ENCODE measurements at regions not wholly inside any gene's neighbourhood (a gene's known extent, or its start where the extent isn't known, plus 50 kb on each side); places are given as distances from the start of the nearest gene placed in this dataset.

DNA sequence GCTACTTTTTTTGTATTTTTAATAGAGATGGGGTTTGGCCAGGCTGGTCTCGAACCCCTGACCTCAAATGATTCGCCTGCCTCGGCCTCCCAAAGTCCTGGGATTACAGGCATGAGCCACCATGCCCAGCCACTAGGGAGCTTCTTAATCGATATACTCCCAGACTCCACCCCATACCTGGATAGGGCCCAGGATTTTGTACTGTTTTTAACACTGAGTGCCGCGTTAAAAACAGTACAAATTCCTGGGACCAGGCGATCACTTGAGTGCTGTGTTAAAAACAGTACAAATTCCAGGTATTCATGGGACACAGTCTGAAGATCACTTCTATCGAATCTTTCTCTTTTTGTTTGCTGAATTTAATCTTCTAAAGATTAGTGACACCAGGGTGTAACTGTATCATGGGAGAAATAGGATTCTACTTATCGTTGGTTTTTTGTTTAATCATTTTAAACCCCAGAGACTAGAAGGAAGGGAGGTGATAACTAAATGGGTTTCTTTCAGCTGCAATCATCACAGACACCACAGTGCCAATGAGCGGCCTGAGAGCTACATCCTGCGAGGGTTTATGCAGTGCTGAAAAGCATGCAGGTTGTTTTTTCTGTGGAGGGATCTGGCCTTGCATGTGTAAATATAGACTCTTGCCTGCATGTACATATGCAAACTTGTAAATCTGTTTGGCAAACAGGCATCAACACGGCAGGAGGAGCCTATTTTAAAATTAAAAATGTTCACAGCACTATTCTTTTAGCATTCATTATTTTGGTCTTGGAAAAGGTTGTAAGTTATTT, 303.8 kb upstream of the WWC1 start:
- H3K4me3 ChIP-seq (ENCODE audit: low read length) = no peak overlapping the region
- TF ChIP-seq, protein P1, sequence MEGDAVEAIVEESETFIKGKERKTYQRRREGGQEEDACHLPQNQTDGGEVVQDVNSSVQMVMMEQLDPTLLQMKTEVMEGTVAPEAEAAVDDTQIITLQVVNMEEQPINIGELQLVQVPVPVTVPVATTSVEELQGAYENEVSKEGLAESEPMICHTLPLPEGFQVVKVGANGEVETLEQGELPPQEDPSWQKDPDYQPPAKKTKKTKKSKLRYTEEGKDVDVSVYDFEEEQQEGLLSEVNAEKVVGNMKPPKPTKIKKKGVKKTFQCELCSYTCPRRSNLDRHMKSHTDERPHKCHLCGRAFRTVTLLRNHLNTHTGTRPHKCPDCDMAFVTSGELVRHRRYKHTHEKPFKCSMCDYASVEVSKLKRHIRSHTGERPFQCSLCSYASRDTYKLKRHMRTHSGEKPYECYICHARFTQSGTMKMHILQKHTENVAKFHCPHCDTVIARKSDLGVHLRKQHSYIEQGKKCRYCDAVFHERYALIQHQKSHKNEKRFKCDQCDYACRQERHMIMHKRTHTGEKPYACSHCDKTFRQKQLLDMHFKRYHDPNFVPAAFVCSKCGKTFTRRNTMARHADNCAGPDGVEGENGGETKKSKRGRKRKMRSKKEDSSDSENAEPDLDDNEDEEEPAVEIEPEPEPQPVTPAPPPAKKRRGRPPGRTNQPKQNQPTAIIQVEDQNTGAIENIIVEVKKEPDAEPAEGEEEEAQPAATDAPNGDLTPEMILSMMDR (conservative IDR thresholded peaks at IDR 0.05; ENCODE audit: low read depth, low read length) = no peak
- DNase-seq (ENCODE audit: low read depth) = no peak

DNA sequence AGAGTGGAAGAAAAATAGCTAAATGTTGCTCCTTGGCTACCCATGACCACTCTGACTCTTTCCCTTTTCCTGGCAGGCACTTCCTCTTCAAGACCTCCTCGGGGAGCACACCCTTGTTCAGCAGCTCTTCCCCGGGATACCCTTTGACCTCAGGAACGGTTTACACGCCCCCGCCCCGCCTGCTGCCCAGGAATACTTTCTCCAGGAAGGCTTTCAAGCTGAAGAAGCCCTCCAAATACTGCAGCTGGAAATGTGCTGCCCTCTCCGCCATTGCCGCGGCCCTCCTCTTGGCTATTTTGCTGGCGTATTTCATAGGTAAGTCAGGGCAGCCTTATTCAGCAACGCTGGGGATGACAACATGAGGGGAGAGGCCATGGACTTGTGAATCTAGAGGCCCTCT, 298.6 kb upstream of the WWC1 start:
- no peak for DNase-seq (ENCODE audit: low read depth)
- TF ChIP-seq, protein P1 (conservative IDR thresholded peaks at IDR 0.05; ENCODE audit: low read depth, low read length) = no peak
- H3K4me3 ChIP-seq (ENCODE audit: low read length) = no peak overlapping the region

DNA sequence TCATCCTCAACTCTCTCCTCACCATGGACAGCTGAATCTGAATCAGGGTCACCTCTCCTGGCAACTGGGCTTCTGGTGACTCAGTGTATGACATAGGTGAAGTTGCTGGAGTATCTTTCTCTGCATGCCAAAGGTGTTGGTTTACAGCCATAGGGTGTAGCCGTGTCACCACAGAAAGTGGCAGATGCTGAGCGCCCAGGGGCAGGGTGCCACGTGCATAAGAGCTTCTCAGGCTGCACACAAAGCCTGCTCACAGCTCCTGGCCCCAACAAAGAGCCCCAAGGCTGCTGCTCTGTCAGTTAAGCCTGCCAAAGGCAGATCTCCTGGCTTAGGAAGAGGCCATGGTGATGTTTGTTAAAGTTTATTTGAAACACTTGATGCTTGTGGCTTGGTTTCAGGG, 297.7 kb upstream of the WWC1 start:
- TF ChIP-seq, protein P1 (conservative IDR thresholded peaks at IDR 0.05; ENCODE audit: low read depth, low read length) = no peak
- no peak for DNase-seq (ENCODE audit: low read depth)
- no peak overlapping the region for H3K4me3 ChIP-seq (ENCODE audit: low read length)

DNA sequence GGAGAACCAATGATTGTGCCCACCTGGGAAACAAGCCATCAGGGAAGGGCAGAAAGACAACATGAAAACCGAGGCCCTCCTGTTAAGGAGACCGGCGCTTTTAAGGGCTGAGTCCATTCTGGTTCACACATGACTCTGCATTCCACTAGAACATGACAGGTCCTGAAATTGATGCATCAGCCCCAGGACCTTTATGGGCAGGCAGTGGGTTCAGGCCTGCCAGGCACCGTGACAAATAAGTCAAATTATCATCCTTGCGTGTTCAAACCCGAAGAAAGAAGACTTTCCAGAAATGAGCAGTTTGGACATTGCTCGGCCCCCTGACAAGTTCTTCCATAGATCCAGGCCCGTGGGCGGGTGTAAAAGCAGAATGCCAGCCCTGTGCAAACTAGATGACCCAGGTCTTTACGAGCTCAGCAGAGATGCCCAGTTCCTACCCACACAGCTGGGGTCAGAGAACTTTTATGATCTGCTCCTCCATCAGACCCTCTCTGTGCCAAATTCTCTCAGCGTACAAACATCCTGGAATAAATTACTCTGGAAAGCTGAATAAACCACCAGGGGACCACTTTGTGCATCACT, 295.5 kb upstream of the WWC1 start:
- DNase-seq (ENCODE audit: low read depth) = no peak
- TF ChIP-seq, protein P1 (conservative IDR thresholded peaks at IDR 0.05; ENCODE audit: low read depth, low read length) = no peak
- no peak overlapping the region for H3K4me3 ChIP-seq (ENCODE audit: low read length)

DNA sequence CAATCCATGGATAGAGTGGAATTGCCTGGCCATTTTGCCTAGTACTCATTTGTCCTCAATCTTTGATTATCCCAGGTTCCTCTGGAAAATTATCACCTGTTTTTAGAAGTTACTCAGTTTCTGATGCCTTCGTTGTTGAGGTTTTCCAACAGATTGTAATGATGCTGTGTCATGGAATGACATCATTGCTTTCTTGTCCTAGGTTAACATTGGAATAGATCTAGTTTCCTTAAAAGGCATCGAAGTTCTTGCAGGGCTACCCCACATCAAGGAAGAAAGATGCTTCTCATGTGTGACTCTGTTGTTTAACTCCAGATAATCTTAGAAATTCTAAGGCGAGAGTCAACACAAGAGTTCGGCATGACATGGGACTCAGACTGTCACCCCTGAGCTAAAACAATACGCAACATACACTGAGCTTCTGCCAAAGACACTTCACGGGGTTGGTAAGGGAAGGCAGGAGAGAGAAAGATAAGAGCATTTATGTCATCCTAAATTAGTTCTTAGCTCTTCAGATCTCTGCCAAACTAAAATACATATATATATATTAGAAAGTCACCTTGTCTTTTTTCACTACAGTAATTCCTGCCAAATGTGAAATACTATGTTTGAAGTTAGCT, 293.2 kb upstream of the WWC1 start:
- no peak overlapping the region for H3K4me3 ChIP-seq (ENCODE audit: low read length)
- TF ChIP-seq, protein P1 (conservative IDR thresholded peaks at IDR 0.05; ENCODE audit: low read depth, low read length) = no peak
- no peak for DNase-seq (ENCODE audit: low read depth)

DNA sequence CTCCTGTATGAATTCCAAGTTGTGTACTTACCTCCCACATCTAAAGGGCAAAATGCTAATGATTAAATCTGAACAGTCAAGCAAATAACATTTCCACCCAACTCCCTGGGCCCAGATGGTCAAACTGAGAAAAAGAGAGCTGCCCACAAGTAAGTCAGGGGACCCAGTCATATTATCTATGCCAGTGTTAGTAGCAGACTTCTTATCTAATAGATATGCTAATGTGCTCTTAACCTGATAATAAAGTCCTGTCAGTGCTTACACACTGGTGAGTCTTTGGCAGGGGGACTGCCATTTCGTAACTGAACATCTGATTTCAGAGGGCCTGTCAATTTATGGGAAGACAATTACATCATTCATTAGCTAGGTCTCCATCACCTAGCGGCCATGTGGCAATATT, 292.3 kb upstream of the WWC1 start:
- DNase-seq (ENCODE audit: low read depth) = no peak
- no peak overlapping the region for H3K4me3 ChIP-seq (ENCODE audit: low read length)
- TF ChIP-seq, protein P1 (conservative IDR thresholded peaks at IDR 0.05; ENCODE audit: low read depth, low read length) = no peak
